Glutamatergic neuron (in vitro differentiated cells): ENCODE measurements at regions not wholly inside any gene's neighbourhood (a gene's known extent, or its start where the extent isn't known, plus 50 kb on each side); places are given as distances from the start of the nearest gene placed in this dataset.
"Not testable (repeated sequence)": the region's sequence is repeated elsewhere in the genome, so short reads cannot be mapped to it uniquely, and the experiment has no call there.

Experiments
- DNase-seq: peaks from one replicate; pipeline ENCODE4 v3.0.0; 2022
- H3K27ac Mint-ChIP-seq: one replicate; pipeline ENCODE4 v1.8.0; 2020; ENCODE audit warnings: mild to moderate bottlenecking, mixed read lengths, inconsistent platforms; ENCODE audit not compliant: unreplicated experiment
- H3K27me3 Mint-ChIP-seq: one replicate; pipeline ENCODE4 v1.8.0; 2020; ENCODE audit warnings: mild to moderate bottlenecking, moderate library complexity, mixed read lengths, inconsistent platforms; ENCODE audit not compliant: unreplicated experiment
- H3K36me3 Mint-ChIP-seq: one replicate; pipeline ENCODE4 v1.8.0; 2020; ENCODE audit warnings: mild to moderate bottlenecking, mixed read lengths, inconsistent platforms; ENCODE audit not compliant: unreplicated experiment
- H3K4me1 Mint-ChIP-seq: one replicate; pipeline ENCODE4 v1.8.0; 2020; ENCODE audit warnings: mild to moderate bottlenecking, low read depth, mixed read lengths, inconsistent platforms; ENCODE audit not compliant: unreplicated experiment
- H3K4me3 Mint-ChIP-seq: one replicate; pipeline ENCODE4 v1.8.0; 2020; ENCODE audit warnings: mild to moderate bottlenecking, mixed read lengths, inconsistent platforms; ENCODE audit not compliant: unreplicated experiment
- H3K9me3 Mint-ChIP-seq: one replicate; pipeline ENCODE4 v1.8.0; 2020; ENCODE audit warnings: mild to moderate bottlenecking, moderate library complexity, mixed read lengths, inconsistent platforms; ENCODE audit not compliant: unreplicated experiment
- CTCF ChIP-seq: fragments of 200-600 bp; sonication (generic); IDR thresholded peaks from one replicate; pipeline ENCODE4 v1.5.0; 2021; ENCODE audit not compliant: partially characterized antibody, unreplicated experiment

DNA sequence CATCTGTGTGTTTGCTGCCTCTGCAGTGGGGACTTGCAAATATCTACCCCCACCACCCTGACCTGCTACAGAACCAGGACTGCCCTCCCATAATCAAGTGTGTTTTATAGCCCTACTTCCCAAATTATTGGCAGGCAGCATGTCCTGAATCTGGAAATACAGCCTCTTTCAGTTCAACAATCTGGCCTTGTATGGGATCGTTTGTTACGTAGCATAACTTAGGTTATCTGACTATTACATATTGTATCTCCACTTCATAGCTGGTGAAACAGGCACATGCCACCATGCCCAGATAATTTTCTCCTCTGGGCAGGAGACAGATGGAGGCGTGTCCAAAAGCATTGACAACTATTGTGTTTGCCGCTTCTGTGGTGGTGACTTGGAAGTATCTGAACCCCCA lies 66.7 kb upstream of the ADGRL1 start:
- no peak for TF ChIP-seq CTCF
- Mint-ChIP-seq H3K4me1 (no peaks in the 10 kb centered on the region), H3K27me3 (peaks cover 2% of the 10 kb centered on the region), H3K9me3 (peaks cover 5% of the 10 kb centered on the region), H3K4me3 (no peak overlapping the region), H3K27ac (no peak overlapping the region), H3K36me3 (peaks cover 4% of the 10 kb centered on the region)
- no peak for DNase-seq

- H3K9me3 Mint-ChIP-seq, result peaks cover 5% of the 10 kb centered on the region
Measured at GRCh38 chr19:14271840-14272239, 65.9 kb upstream of the ADGRL1 start.

GRCh38 chr19:14270557-14270956 lies 64.6 kb upstream of the ADGRL1 start:
- H3K27ac Mint-ChIP-seq, DNase-seq, H3K9me3 Mint-ChIP-seq, H3K4me1 Mint-ChIP-seq, H3K27me3 Mint-ChIP-seq, H3K36me3 Mint-ChIP-seq, H3K4me3 Mint-ChIP-seq: not testable (repeated sequence)

More at GRCh38 chr19:14271840-14272239, 65.9 kb upstream of the ADGRL1 start:
- no peak for DNase-seq
- TF ChIP-seq CTCF, result no peak
- no peak overlapping the region for H3K27ac Mint-ChIP-seq
- H3K36me3 Mint-ChIP-seq, result peaks cover 4% of the 10 kb centered on the region
- no peaks in the 10 kb centered on the region for H3K4me1 Mint-ChIP-seq
- H3K4me3 Mint-ChIP-seq, result no peak overlapping the region
- peaks cover 4% of the 10 kb centered on the region for H3K27me3 Mint-ChIP-seq

- no peak for TF ChIP-seq CTCF
- no peak for DNase-seq
- Mint-ChIP-seq H3K36me3 (no peaks in the 10 kb centered on the region), H3K27me3 (peaks cover 6% of the 10 kb centered on the region), H3K4me1 (peaks cover 2% of the 10 kb centered on the region), H3K4me3 (no peak overlapping the region), H3K27ac (no peak overlapping the region), H3K9me3 (peaks cover 3% of the 10 kb centered on the region)
Measured at GRCh38 chr19:14267224-14267741, 61.3 kb upstream of the ADGRL1 start.

DNA sequence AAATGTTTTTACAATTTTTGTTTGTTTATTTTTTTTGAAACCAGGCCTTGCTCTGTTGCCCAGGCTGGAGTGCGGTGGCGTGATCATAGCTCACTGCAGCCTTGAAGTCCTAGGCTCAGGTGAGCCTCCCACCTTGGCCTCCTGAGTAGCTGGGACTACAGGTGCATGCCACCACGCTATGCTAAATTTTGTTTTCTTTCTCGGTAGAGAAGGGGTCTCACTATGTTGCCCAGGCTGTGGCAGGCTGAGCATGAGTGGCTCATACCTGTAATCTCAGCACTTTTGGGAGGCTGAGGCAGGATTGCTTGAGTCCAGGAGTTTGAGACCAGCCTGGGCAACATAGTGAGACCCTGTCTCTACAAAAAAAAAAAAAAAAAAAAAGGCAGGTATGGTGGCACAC lies 60.2 kb upstream of the ADGRL1 start:
- not testable (repeated sequence) for DNase-seq, H3K4me1 Mint-ChIP-seq, H3K27me3 Mint-ChIP-seq, H3K36me3 Mint-ChIP-seq, H3K9me3 Mint-ChIP-seq, H3K27ac Mint-ChIP-seq
- peak overlapping the region; percentile 38 for H3K4me3 Mint-ChIP-seq

- peaks cover 2% of the 10 kb centered on the region for H3K4me1 Mint-ChIP-seq
- no peaks in the 10 kb centered on the region for H3K36me3 Mint-ChIP-seq
- H3K9me3 Mint-ChIP-seq, result peaks cover 3% of the 10 kb centered on the region
- H3K27me3 Mint-ChIP-seq, result peaks cover 6% of the 10 kb centered on the region
- TF ChIP-seq CTCF, result no peak
- H3K27ac Mint-ChIP-seq, result no peak overlapping the region
- DNase-seq, result peak; percentile 53
- peak overlapping the region; percentile 52 for H3K4me3 Mint-ChIP-seq
Measured at GRCh38 chr19:14265290-14266036, 59.5 kb upstream of the ADGRL1 start.

- H3K27ac Mint-ChIP-seq, DNase-seq, H3K36me3 Mint-ChIP-seq, H3K4me1 Mint-ChIP-seq, H3K27me3 Mint-ChIP-seq, H3K9me3 Mint-ChIP-seq, H3K4me3 Mint-ChIP-seq: not testable (repeated sequence)
Measured at GRCh38 chr19:14255902-14256649, 50.1 kb upstream of the ADGRL1 start.
